Sigmoid colon (tissue), 6 donors: ENCODE measurements at regions not wholly inside any gene's neighbourhood (a gene's known extent, or its start where the extent isn't known, plus 50 kb on each side); places are given as distances from the start of the nearest gene placed in this dataset.

Experiments used
- DNase-seq: peaks from one replicate; pipeline ENCODE4 v3.0.0-alpha.2; 2019
- H3K27ac ChIP-seq, 4 donors: fragments of 200-600 bp; sonication (generic); one replicate each; pipeline ENCODE4 v1.5.1; 2016 to 2019; ENCODE audit warnings: mild to moderate bottlenecking in 1 of 4
- H3K27me3 ChIP-seq, 3 donors: fragments of 200-600 bp; sonication (generic); one replicate each; pipeline ENCODE4 v1.5.1; 2019; ENCODE audit warnings: mild to moderate bottlenecking in 1 of 3
- H3K36me3 ChIP-seq, 4 donors: fragments of 200-600 bp; sonication (generic); one replicate each; pipeline ENCODE4 v1.5.1; 2016 to 2019
- H3K4me1 ChIP-seq, 4 donors: fragments of 200-600 bp; sonication (generic); one replicate each; pipeline ENCODE4 v1.5.1; 2017 to 2019
- H3K4me3 ChIP-seq, 4 donors: fragments of 200-600 bp; sonication (generic); one replicate each; pipeline ENCODE4 v1.5.1; 2017 to 2019; ENCODE audit warnings: mild to moderate bottlenecking in 2 of 4, moderate library complexity in 1 of 4
- H3K9me3 ChIP-seq, 4 donors: fragments of 200-600 bp in 3 of 4; sonication (generic) in 3 of 4; one replicate each; pipeline versions ENCODE4 v1.5.1 to v1.6.1; 2013 to 2019
- CTCF ChIP-seq, 4 experiments: fragments of 450-650 bp in 3 of 4; fragments of 200-600 bp in 1 of 4; IDR thresholded peaks; one replicate each; pipeline ENCODE4 v1.5.1; 2016 to 2019; ENCODE audit warnings: antibody characterized with exemption in 4 of 4, mild to moderate bottlenecking in 3 of 4, moderate library complexity in 2 of 4
- EP300 ChIP-seq, 4 donors: sonication (generic); formaldehyde crosslinking; IDR thresholded peaks; one replicate each; pipeline ENCODE4 v1.6.1; 2017; ENCODE audit warnings: antibody characterized with exemption in 4 of 4
- POLR2A ChIP-seq, 2 donors: fragments of 450-650 bp; IDR thresholded peaks; one replicate each; pipeline ENCODE4 v1.6.1; 2016; ENCODE audit warnings: antibody characterized with exemption in 2 of 2, mild to moderate bottlenecking in 2 of 2, moderate library complexity in 2 of 2
- POLR2AphosphoS5 ChIP-seq, 4 donors: sonication (generic); formaldehyde crosslinking; IDR thresholded peaks; one replicate each; pipeline ENCODE4 v1.6.1; 2017; ENCODE audit warnings: antibody characterized with exemption in 4 of 4
- WGBS, 2 donors: extraction: QIAGEN DNeasy Blood & Tissue Kit; methylation state at CpG; one replicate each; pipeline ENCODE4 v1.1.7; 2013; 5-methylcytosine and 5-hydroxymethylcytosine counted together
- intact Hi-C: fragments of 100-400 bp; cut with DNase I; formaldehyde crosslinking; loops from one replicate; pipeline ENCODE4 v1.15.1; 2023
- donor health status: healthy with polysubstance abuse.
- donor health status: healthy.

- intact Hi-C loops = no loop called here
- 29 to 53% methylated on average over 4 of the region's 4 CpGs for WGBS, 2 donors
- no peaks in the 10 kb centered on the region for H3K27me3 ChIP-seq
- H3K9me3 ChIP-seq = no peaks in the 10 kb centered on the region
- no peaks in the 10 kb centered on the region for H3K4me1 ChIP-seq
- no peak for DNase-seq
- no peaks in the 10 kb centered on the region for H3K36me3 ChIP-seq
- no peak overlapping the region for H3K27ac ChIP-seq
- no peak overlapping the region for H3K4me3 ChIP-seq
- TF ChIP-seq EP300 (IDR thresholded peaks at IDR 0.05) = no peak
- TF ChIP-seq POLR2AphosphoS5 (IDR thresholded peaks at IDR 0.05) = no peak
- no peak for TF ChIP-seq CTCF (IDR thresholded peaks at IDR 0.05)
- TF ChIP-seq POLR2A (IDR thresholded peaks at IDR 0.05) = no peak
Measured at GRCh38 chr17:34832376-34832775, 128.9 kb downstream of the CCT6B start.

- Histone ChIP-seq H3K9me3 (no peaks in the 10 kb centered on the region), H3K4me3 (no peak overlapping the region), H3K4me1 (no peaks in the 10 kb centered on the region), H3K27ac (no peak overlapping the region), H3K27me3 (no peaks in the 10 kb centered on the region), H3K36me3 (no peaks in the 10 kb centered on the region)
- DNase-seq = no peak
- TF ChIP-seq POLR2A (IDR thresholded peaks at IDR 0.05) (no peak), CTCF (IDR thresholded peaks at IDR 0.05) (no peak), EP300 (IDR thresholded peaks at IDR 0.05) (no peak), POLR2AphosphoS5 (IDR thresholded peaks at IDR 0.05) (no peak)
- intact Hi-C loops = no loop called here
- 30 to 64% methylated on average over 3 of the region's 3 CpGs for WGBS, 2 donors
Measured at GRCh38 chr17:34827008-34827407, 134.3 kb downstream of the CCT6B start.

GRCh38 chr17:34826332-34826731 lies 134.9 kb downstream of the CCT6B start:
- no peak for DNase-seq
- 16 to 49% methylated on average over 4 of the region's 4 CpGs for WGBS, 2 donors
- intact Hi-C loops = no loop called here

DNA sequence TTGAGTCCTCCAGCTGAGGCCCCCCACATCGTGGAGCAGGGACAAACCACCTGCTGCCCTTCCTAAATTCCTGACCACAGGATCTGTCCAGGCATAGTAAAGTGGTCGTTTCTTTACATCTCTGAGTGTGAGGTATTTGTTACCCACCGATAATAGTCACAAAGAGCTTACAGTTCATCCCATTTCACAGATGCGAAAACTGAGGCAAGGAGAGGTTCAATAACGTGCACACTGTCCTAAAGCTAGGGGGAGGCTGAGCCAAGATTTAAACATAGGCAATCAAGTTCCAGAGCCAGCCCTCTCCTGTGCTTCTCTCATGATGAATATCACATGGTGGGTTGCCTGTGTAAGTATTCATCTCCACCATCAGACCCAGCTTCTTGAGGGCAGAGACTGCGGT lies 135.4 kb downstream of the CCT6B start:
- 60 to 75% methylated on average over 6 of the region's 6 CpGs for WGBS, 2 donors
- H3K27ac ChIP-seq = no peak overlapping the region

More at GRCh38 chr17:34826332-34826731, 134.9 kb downstream of the CCT6B start:
- Histone ChIP-seq H3K27ac (no peak overlapping the region), H3K4me1 (no peaks in the 10 kb centered on the region), H3K36me3 (no peaks in the 10 kb centered on the region), H3K9me3 (no peaks in the 10 kb centered on the region), H3K4me3 (no peak overlapping the region), H3K27me3 (no peaks in the 10 kb centered on the region)
- no peak for TF ChIP-seq POLR2A (IDR thresholded peaks at IDR 0.05)
- no peak for TF ChIP-seq EP300 (IDR thresholded peaks at IDR 0.05)
- TF ChIP-seq POLR2AphosphoS5 (IDR thresholded peaks at IDR 0.05) = no peak

GRCh38 chr17:34825102-34825501 lies 136.2 kb downstream of the CCT6B start:
- Histone ChIP-seq H3K27ac (no peak overlapping the region), H3K4me3 (no peak overlapping the region), H3K9me3 (no peaks in the 10 kb centered on the region), H3K4me1 (no peaks in the 10 kb centered on the region), H3K36me3 (no peaks in the 10 kb centered on the region), H3K27me3 (no peaks in the 10 kb centered on the region)
- intact Hi-C loops = no loop called here
- DNase-seq = no peak
- TF ChIP-seq POLR2AphosphoS5 (IDR thresholded peaks at IDR 0.05) (no peak), POLR2A (IDR thresholded peaks at IDR 0.05) (no peak), CTCF (IDR thresholded peaks at IDR 0.05) (no peak), EP300 (IDR thresholded peaks at IDR 0.05) (no peak)
- WGBS, 2 donors = 86 to 95% methylated on average over 1 of the region's 1 CpG

More for the DNA sequence above, 135.4 kb downstream of the CCT6B start:
- no peaks in the 10 kb centered on the region for H3K9me3 ChIP-seq
- TF ChIP-seq CTCF (IDR thresholded peaks at IDR 0.05) (no peak), POLR2AphosphoS5 (IDR thresholded peaks at IDR 0.05) (no peak), EP300 (IDR thresholded peaks at IDR 0.05) (no peak)
- DNase-seq = no peak
- H3K4me3 ChIP-seq = no peak overlapping the region
- H3K27me3 ChIP-seq = no peaks in the 10 kb centered on the region
- no peaks in the 10 kb centered on the region for H3K36me3 ChIP-seq
- intact Hi-C loops = no loop called here
- no peaks in the 10 kb centered on the region for H3K4me1 ChIP-seq
